ENCODE measurements at regions not wholly inside any gene's neighbourhood (a gene's known extent, or its start where the extent isn't known, plus 50 kb on each side); places are given as distances from the start of the nearest gene placed in this dataset.

GRCh38 chr6:4714961-4715501 lies 61.2 kb upstream of the CDYL start:
- TF ChIP-seq CTCF (IDR thresholded peaks at IDR 0.05): no peak
- no peak overlapping the region for H3K4me3 ChIP-seq (ENCODE audit: low read depth in 1 of 2, low read length in 1 of 2)
- no peaks in the 10 kb centered on the region for H3K27me3 ChIP-seq
- H3K27ac ChIP-seq: no peak overlapping the region
- H3K9me3 ChIP-seq: no peaks in the 10 kb centered on the region
- H3K4me1 ChIP-seq (ENCODE audit: control insufficient read depth in 1 of 2, insufficient read depth in 1 of 2, low read depth in 1 of 2, low read length in 1 of 2): no peaks in the 10 kb centered on the region
- no peaks in the 10 kb centered on the region for H3K36me3 ChIP-seq

GRCh38 chr6:4712291-4712690 lies 63.9 kb upstream of the CDYL start:
- no peak overlapping the region for H3K27ac ChIP-seq
- H3K4me3 ChIP-seq (ENCODE audit: low read depth in 1 of 2, low read length in 1 of 2): no peak overlapping the region
- no peaks in the 10 kb centered on the region for H3K4me1 ChIP-seq (ENCODE audit: control insufficient read depth in 1 of 2, insufficient read depth in 1 of 2, low read depth in 1 of 2, low read length in 1 of 2)
- no peaks in the 10 kb centered on the region for H3K27me3 ChIP-seq
- H3K9me3 ChIP-seq: no peaks in the 10 kb centered on the region
- no peak for TF ChIP-seq CTCF (IDR thresholded peaks at IDR 0.05)
- no peaks in the 10 kb centered on the region for H3K36me3 ChIP-seq

GRCh38 chr6:4707011-4707410 lies 69.2 kb upstream of the CDYL start:
- Histone ChIP-seq H3K27ac (no peak overlapping the region), H3K27me3 (no peaks in the 10 kb centered on the region), H3K36me3 (no peaks in the 10 kb centered on the region), H3K4me1 (ENCODE audit: control insufficient read depth in 1 of 2, insufficient read depth in 1 of 2, low read depth in 1 of 2, low read length in 1 of 2) (no peaks in the 10 kb centered on the region), H3K9me3 (no peaks in the 10 kb centered on the region), H3K4me3 (ENCODE audit: low read depth in 1 of 2, low read length in 1 of 2) (no peak overlapping the region)
- TF ChIP-seq CTCF (IDR thresholded peaks at IDR 0.05): no peak

- Histone ChIP-seq H3K27ac (no peak overlapping the region), H3K9me3 (no peaks in the 10 kb centered on the region), H3K27me3 (no peaks in the 10 kb centered on the region), H3K4me3 (ENCODE audit: low read depth in 1 of 2, low read length in 1 of 2) (no peak overlapping the region), H3K4me1 (ENCODE audit: control insufficient read depth in 1 of 2, insufficient read depth in 1 of 2, low read depth in 1 of 2, low read length in 1 of 2) (no peaks in the 10 kb centered on the region), H3K36me3 (no peaks in the 10 kb centered on the region)
- TF ChIP-seq CTCF (IDR thresholded peaks at IDR 0.05): no peak
Observed at GRCh38 chr6:4705809-4706208, 70.4 kb upstream of the CDYL start.

- H3K27ac ChIP-seq: no peak overlapping the region
- TF ChIP-seq CTCF (IDR thresholded peaks at IDR 0.05): no peak
- H3K4me1 ChIP-seq (ENCODE audit: control insufficient read depth in 1 of 2, insufficient read depth in 1 of 2, low read depth in 1 of 2, low read length in 1 of 2): no peaks in the 10 kb centered on the region
- H3K4me3 ChIP-seq (ENCODE audit: low read depth in 1 of 2, low read length in 1 of 2): no peak overlapping the region
- H3K9me3 ChIP-seq: no peaks in the 10 kb centered on the region
- H3K36me3 ChIP-seq: no peaks in the 10 kb centered on the region
- no peaks in the 10 kb centered on the region for H3K27me3 ChIP-seq
Observed at GRCh38 chr6:4703382-4703781, 72.8 kb upstream of the CDYL start.
